ENCODE measurements at regions not wholly inside any gene's neighbourhood (a gene's known extent, or its start where the extent isn't known, plus 50 kb on each side); places are given as distances from the start of the nearest gene placed in this dataset.
A peak's percentile ranks its signal among the peaks of the same experiment; 100 is the strongest.
"Not testable (repeated sequence)": the region's sequence is repeated elsewhere in the genome, so short reads cannot be mapped to it uniquely, and the experiment has no call there.

GRCh38 chr10:55740767-55741166 lies 620.3 kb downstream of the ZWINT start:
- DNase-seq, result peak; percentile 1 to 53

DNA sequence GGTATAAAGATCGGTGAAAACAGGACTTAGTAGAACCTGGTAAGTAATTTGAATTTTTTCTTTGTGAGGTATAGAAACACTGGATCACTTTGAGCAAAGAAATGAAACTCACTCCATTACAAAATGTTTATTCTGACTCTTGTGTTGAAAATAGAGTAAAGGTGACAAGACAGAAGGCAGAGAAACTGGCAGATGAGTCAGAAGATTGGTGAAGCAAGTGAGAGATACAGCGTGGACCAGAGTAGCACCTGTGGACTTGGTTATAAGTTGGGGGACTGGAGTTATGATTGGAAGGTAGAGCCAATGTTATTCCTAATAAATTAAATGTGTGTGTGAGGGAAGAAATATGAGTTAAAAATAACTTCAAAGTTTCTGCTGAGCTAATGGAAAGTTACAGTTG lies 620.9 kb downstream of the ZWINT start:
- no peak for DNase-seq

DNA sequence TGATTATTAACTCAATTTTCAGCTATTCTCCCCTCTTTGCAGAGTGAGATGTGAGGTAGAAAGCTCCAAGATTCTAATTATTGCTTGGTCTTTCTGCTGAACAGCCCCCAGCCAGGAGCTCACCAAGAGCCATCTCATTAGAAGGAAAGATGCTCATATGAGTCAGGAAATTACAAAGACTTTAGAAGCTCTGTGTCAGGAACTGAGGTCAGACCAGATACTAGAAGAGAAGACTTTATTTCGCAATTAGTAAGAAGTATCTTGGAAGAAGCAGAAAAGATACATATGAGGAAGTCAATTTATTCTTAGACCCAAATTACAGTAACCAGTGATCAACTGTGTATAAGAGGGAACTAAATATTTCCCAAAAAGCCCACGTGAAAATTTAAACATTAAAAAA lies 626.9 kb downstream of the ZWINT start:
- no peak for DNase-seq

- DNase-seq, result no peak
Observed at GRCh38 chr10:55704950-55705349, 656.1 kb downstream of the ZWINT start.

DNA sequence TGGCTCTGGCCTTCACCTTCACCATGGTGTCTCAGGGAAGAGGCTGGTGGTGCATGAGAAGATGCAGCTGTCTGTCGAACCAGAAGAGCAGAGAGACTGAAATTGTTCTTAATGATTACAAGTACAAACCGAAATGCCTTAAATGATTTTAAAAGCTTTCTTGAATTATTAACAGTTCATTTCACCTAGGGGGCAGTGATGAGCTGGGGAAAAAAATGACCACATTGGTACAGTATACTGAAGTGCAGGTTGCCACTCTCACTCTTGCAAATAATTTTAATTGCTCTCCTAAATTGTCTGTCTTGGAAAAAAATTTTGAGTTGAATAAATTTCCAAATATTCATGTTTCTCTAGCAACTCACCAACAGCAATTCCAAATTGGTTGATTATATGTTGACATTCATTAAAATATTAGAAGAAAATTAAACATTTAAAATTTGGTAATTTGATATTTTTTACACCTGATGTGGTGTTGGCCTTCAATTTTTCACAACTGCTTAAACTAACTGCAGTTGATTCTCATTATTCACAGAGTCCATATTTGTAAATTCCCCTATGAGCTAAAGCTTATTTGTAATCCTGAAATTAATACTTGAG lies 692.6 kb downstream of the ZWINT start:
- no peak for DNase-seq

DNA sequence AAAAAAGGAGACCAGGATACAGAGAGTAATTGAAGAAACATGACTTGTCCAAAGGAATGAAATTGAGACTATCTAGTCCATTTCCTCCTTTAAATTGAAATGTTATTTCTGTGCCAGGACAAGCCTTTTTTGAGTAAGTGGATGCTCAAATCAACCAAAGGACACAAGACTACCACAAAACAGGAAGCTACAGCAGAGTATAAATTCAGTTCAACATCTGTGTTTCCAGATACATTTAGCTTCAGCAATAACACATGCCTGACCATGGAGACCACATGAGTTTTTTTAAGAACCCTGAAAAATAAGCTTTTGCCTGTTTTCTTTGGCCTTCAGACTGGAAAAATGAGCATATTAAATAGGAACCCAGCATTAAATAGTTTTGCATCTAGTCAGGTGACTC lies 707.5 kb downstream of the ZWINT start:
- DNase-seq, result no peak

- DNase-seq, result no peak
Observed at GRCh38 chr10:55641601-55642000, 719.5 kb downstream of the ZWINT start.

- DNase-seq, result peak; percentile 6 to 68
Observed at GRCh38 chr10:55631071-55631654, 729.9 kb downstream of the ZWINT start.

GRCh38 chr10:55630491-55631056 lies 730.5 kb downstream of the ZWINT start:
- no peak for DNase-seq

DNA sequence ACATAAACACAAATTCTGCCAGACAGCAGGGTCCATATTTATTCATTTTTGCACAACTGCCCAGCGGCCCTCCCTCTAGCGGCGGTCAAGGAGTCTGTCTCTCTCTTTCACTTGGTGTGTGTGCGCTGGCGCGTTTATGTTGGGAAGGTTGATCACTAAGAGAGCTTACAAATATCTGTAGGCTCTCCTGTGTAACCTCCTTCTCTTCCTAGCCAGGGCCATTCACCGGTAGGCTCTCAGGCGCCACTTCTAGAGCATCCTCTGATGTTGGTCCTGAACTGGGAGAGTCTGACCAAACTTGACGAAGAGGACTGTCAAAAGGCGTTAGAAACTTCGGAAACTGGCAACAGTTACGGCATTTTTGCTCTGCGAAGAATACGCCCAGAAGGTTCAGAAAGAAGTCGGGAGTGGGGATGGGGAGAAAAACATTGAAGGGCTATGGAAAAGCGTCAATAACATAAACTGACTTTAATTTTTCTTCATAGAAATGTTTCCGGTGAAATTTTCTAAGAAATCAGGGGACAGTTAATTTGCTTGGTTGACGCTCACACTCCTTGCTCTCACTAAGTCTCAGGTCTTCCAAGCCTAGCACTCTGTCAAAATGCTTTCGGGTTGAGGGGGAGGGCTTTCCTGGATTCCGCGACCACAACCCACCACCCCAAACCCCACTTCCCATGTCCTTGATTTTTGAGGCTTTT lies 731.1 kb downstream of the ZWINT start:
- DNase-seq, result no peak

GRCh38 chr10:55628260-55628701 lies 732.8 kb downstream of the ZWINT start:
- peak in 1 of 2 experiments; percentile 16 for DNase-seq

GRCh38 chr10:55627501-55628051 lies 733.5 kb downstream of the ZWINT start:
- DNase-seq, result no peak

- DNase-seq, result not testable (repeated sequence)
Observed at GRCh38 chr10:55601690-55602478, 759.2 kb downstream of the ZWINT start.

- no peak for DNase-seq
Observed at GRCh38 chr10:55551603-55552002, 750.6 kb upstream of the PCDH15 start.

- no peak for DNase-seq
Observed at GRCh38 chr10:55550236-55550635, 749.2 kb upstream of the PCDH15 start.

DNA sequence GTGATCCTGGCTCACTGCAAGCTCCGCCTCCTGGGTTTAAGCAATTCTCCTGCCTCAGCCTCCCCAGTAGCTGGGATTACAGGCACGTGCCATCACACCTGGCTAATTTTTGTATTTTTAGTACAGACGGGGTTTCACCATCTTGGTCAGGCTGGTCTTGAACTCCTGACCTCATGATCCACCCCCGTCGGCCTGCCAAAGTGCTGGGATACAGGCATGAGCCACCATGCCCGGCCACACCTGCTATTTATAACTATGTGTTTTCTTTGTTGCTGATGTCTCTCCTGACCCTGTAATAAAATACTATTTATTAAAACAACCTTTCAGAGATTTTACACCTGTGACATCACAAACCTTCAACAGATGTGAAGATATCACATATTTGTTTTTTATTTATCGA lies 736.5 kb upstream of the PCDH15 start:
- not testable (repeated sequence) for DNase-seq

GRCh38 chr10:55519264-55519663 lies 718.2 kb upstream of the PCDH15 start:
- DNase-seq, result no peak

- DNase-seq, result not testable (repeated sequence)
Observed at GRCh38 chr10:55518416-55518815, 717.4 kb upstream of the PCDH15 start.

GRCh38 chr10:55509168-55509567 lies 708.1 kb upstream of the PCDH15 start:
- DNase-seq, result no peak

- DNase-seq, result no peak
Observed at GRCh38 chr10:55500931-55501559, 700.0 kb upstream of the PCDH15 start.

- DNase-seq, result no peak
Observed at GRCh38 chr10:55497893-55498499, 697.0 kb upstream of the PCDH15 start.

- DNase-seq, result no peak
Observed at GRCh38 chr10:55495555-55495954, 694.5 kb upstream of the PCDH15 start.
